DND-41 (cell line): ENCODE measurements at regions not wholly inside any gene's neighbourhood (a gene's known extent, or its start where the extent isn't known, plus 50 kb on each side); places are given as distances from the start of the nearest gene placed in this dataset.

Experiments
- ATAC-seq: fragments of 200-7000 bp; cut with Tn5 transposase; 3 replicates; pipeline ENCODE4 v1.9.1; 2021; ENCODE audit warnings: low read depth; ENCODE audit not compliant: insufficient read depth
- DNase-seq: peaks from one replicate; pipeline ENCODE4 v3.0.0-alpha.2; 2020
- H2AFZ ChIP-seq: 2 replicates; pipeline ENCODE4 v1.6.0; 2012; ENCODE audit warnings: low read depth, low read length
- H3K27ac ChIP-seq: 2 replicates; pipeline ENCODE4 v1.5.1; 2012; ENCODE audit warnings: low read length, inconsistent platforms
- H3K27me3 ChIP-seq: fragments of 200-600 bp; sonication (generic); 2 replicates; pipeline ENCODE4 v1.6.0; 2012; ENCODE audit warnings: low read length, mild to moderate bottlenecking, inconsistent platforms; ENCODE audit not compliant: insufficient read depth, poor library complexity
- H3K36me3 ChIP-seq: 2 replicates; pipeline ENCODE4 v1.5.1; 2012; ENCODE audit warnings: low read length, inconsistent platforms; ENCODE audit not compliant: insufficient read depth
- H3K4me1 ChIP-seq: 2 replicates; pipeline ENCODE4 v1.5.1; 2012; ENCODE audit warnings: mild to moderate bottlenecking, low read length; ENCODE audit not compliant: insufficient read depth
- H3K4me2 ChIP-seq: 2 replicates; pipeline ENCODE4 v1.6.0; 2012; ENCODE audit warnings: mild to moderate bottlenecking, moderate library complexity, low read length, inconsistent platforms; ENCODE audit not compliant: insufficient read depth
- H3K4me3 ChIP-seq, 2 experiments: fragments of 200-600 bp in 1 of 2; shearing (Covaris generic) in 1 of 2; 2 replicates each; pipeline ENCODE4 v1.5.1; 2012 to 2016; ENCODE audit warnings: inconsistent platforms in 2 of 2, low read length in 2 of 2, mild to moderate bottlenecking in 2 of 2, low read depth in 1 of 2, moderate library complexity in 1 of 2
- H3K79me2 ChIP-seq: 2 replicates; pipeline ENCODE4 v1.6.0; 2012; ENCODE audit warnings: low read length, inconsistent platforms; ENCODE audit not compliant: insufficient read depth
- H3K9ac ChIP-seq: 2 replicates; pipeline ENCODE4 v1.6.0; 2012; ENCODE audit warnings: low read depth, mild to moderate bottlenecking, inconsistent platforms, low read length, moderate library complexity
- H3K9me3 ChIP-seq: 2 replicates; pipeline ENCODE4 v1.5.1; 2012; ENCODE audit warnings: low read length, moderate library complexity, mild to moderate bottlenecking, inconsistent platforms; ENCODE audit not compliant: insufficient read depth, severe bottlenecking
- H4K20me1 ChIP-seq: 2 replicates; pipeline ENCODE4 v1.6.0; 2012; ENCODE audit warnings: low read length; ENCODE audit not compliant: insufficient read depth
- CTCF ChIP-seq: IDR thresholded peaks from 2 replicates; pipeline ENCODE4 v1.5.1; 2012; ENCODE audit warnings: borderline replicate concordance, low read length, moderate library complexity, mild to moderate bottlenecking; ENCODE audit not compliant: poor library complexity, severe bottlenecking; ENCODE audit errors: extremely low read depth
- EZH2 ChIP-seq: IDR thresholded peaks from 3 replicates; pipeline ENCODE4 v1.6.1; 2012; ENCODE audit warnings: borderline replicate concordance, low read depth, mild to moderate bottlenecking, moderate library complexity, low read length, inconsistent platforms; ENCODE audit not compliant: severe bottlenecking

GRCh38 chr17:71850812-71851211 lies 270.0 kb upstream of the SOX9 start:
- no peak for TF ChIP-seq EZH2
- TF ChIP-seq CTCF, result no peak
- no peak for ATAC-seq
- DNase-seq, result no peak
- H3K4me1 ChIP-seq, result no peaks in the 10 kb centered on the region
- H3K9me3 ChIP-seq, result no peaks in the 10 kb centered on the region
- no peaks in the 10 kb centered on the region for H4K20me1 ChIP-seq
- H3K4me3 ChIP-seq, result no peak overlapping the region
- H3K27ac ChIP-seq, result no peak overlapping the region
- H2AFZ ChIP-seq, result no peak overlapping the region
- H3K79me2 ChIP-seq, result no peaks in the 10 kb centered on the region
- no peaks in the 10 kb centered on the region for H3K27me3 ChIP-seq
- no peak overlapping the region for H3K9ac ChIP-seq
- H3K36me3 ChIP-seq, result no peaks in the 10 kb centered on the region
- H3K4me2 ChIP-seq, result no peak overlapping the region

GRCh38 chr17:71855010-71855409 lies 265.8 kb upstream of the SOX9 start:
- DNase-seq (no peak), ATAC-seq (no peak)
- Histone ChIP-seq H2AFZ (no peak overlapping the region), H3K4me2 (no peak overlapping the region), H3K4me3 (no peak overlapping the region), H3K4me1 (no peaks in the 10 kb centered on the region), H3K36me3 (no peaks in the 10 kb centered on the region), H3K9ac (no peak overlapping the region), H3K27me3 (no peaks in the 10 kb centered on the region), H3K27ac (no peak overlapping the region), H3K9me3 (no peaks in the 10 kb centered on the region), H3K79me2 (no peaks in the 10 kb centered on the region), H4K20me1 (no peaks in the 10 kb centered on the region)
- TF ChIP-seq CTCF (no peak), EZH2 (no peak)

- no peak for DNase-seq
- no peaks in the 10 kb centered on the region for H3K9me3 ChIP-seq
- H3K36me3 ChIP-seq, result no peaks in the 10 kb centered on the region
- no peak overlapping the region for H3K27ac ChIP-seq
- no peaks in the 10 kb centered on the region for H3K4me1 ChIP-seq
- H3K9ac ChIP-seq, result no peak overlapping the region
- H3K4me3 ChIP-seq, result no peak overlapping the region
- ATAC-seq, result no peak
- H3K79me2 ChIP-seq, result no peaks in the 10 kb centered on the region
- TF ChIP-seq EZH2, result no peak
- no peak for TF ChIP-seq CTCF
- H4K20me1 ChIP-seq, result no peaks in the 10 kb centered on the region
- H3K27me3 ChIP-seq, result no peaks in the 10 kb centered on the region
- no peak overlapping the region for H3K4me2 ChIP-seq
- H2AFZ ChIP-seq, result no peak overlapping the region
Observed at GRCh38 chr17:71864755-71865154, 256.1 kb upstream of the SOX9 start.

- Histone ChIP-seq H3K27me3 (no peaks in the 10 kb centered on the region), H4K20me1 (no peaks in the 10 kb centered on the region), H3K9me3 (no peaks in the 10 kb centered on the region), H3K9ac (no peak overlapping the region), H3K79me2 (no peaks in the 10 kb centered on the region), H3K27ac (no peak overlapping the region), H3K4me1 (no peaks in the 10 kb centered on the region), H3K36me3 (no peaks in the 10 kb centered on the region), H3K4me3 (no peak overlapping the region), H3K4me2 (no peak overlapping the region), H2AFZ (no peak overlapping the region)
- TF ChIP-seq EZH2 (no peak), CTCF (no peak)
- no peak for DNase-seq
- ATAC-seq, result no peak
Observed at GRCh38 chr17:71866095-71866494, 254.7 kb upstream of the SOX9 start.
